Lung (tissue), 11 donors: ENCODE measurements at regions not wholly inside any gene's neighbourhood (a gene's known extent, or its start where the extent isn't known, plus 50 kb on each side); places are given as distances from the start of the nearest gene placed in this dataset.

ENCODE experiments used
- ATAC-seq: fragments of 200-7000 bp; cut with Tn5 transposase; one replicate; pipeline ENCODE4 v1.9.1; 2020; ENCODE audit warnings: moderate number of reproducible peaks; ENCODE audit not compliant: insufficient read depth, low FRiP score
- DNase-seq, 3 donors: peaks; one replicate each; pipeline ENCODE4 v3.0.0-alpha.2; 2013 to 2017
- H3K27ac ChIP-seq, 2 donors: one replicate each; pipeline ENCODE4 v1.5.1; 2013; ENCODE audit warnings: mild to moderate bottlenecking in 2 of 2, moderate library complexity in 2 of 2, control low read depth in 1 of 2, inconsistent platforms in 1 of 2, low read depth in 1 of 2, low read length in 1 of 2
- H3K27me3 ChIP-seq, 3 donors: one replicate each; pipeline ENCODE4 v1.5.1; 2013; ENCODE audit warnings: low read length in 2 of 3; ENCODE audit not compliant: control insufficient read depth in 3 of 3, insufficient read depth in 3 of 3
- H3K36me3 ChIP-seq, 4 donors: one replicate each; pipeline ENCODE4 v1.5.1; 2013; ENCODE audit warnings: low read length in 4 of 4, mild to moderate bottlenecking in 1 of 4, moderate library complexity in 1 of 4; ENCODE audit not compliant: control insufficient read depth in 4 of 4, insufficient read depth in 4 of 4
- H3K4me1 ChIP-seq, 5 donors: one replicate each; pipeline ENCODE4 v1.5.1; 2013; ENCODE audit warnings: low read length in 5 of 5, mild to moderate bottlenecking in 2 of 5, moderate library complexity in 1 of 5; ENCODE audit not compliant: control insufficient read depth in 5 of 5, insufficient read depth in 5 of 5
- H3K4me3 ChIP-seq: one replicate; pipeline ENCODE4 v1.5.1; 2013; ENCODE audit warnings: mild to moderate bottlenecking, control low read depth, moderate library complexity
- H3K9ac ChIP-seq, 2 donors: one replicate each; pipeline ENCODE4 v1.5.1; 2013; ENCODE audit warnings: low read length in 2 of 2, control low read depth in 1 of 2; ENCODE audit not compliant: insufficient read depth in 1 of 2
- H3K9me3 ChIP-seq, 4 donors: one replicate each; pipeline ENCODE4 v1.5.1; 2013; ENCODE audit warnings: low read length in 3 of 4, mild to moderate bottlenecking in 1 of 4, moderate library complexity in 1 of 4; ENCODE audit not compliant: control insufficient read depth in 4 of 4, insufficient read depth in 3 of 4
- CTCF ChIP-seq: IDR thresholded peaks from 2 replicates; pipeline ENCODE4 v1.5.1; 2012; ENCODE audit warnings: mild to moderate bottlenecking; ENCODE audit errors: control extremely low read depth, extremely low read depth
- WGBS, 2 donors: extraction: QIAGEN DNeasy Blood & Tissue Kit; methylation state at CpG; one replicate each; pipeline ENCODE4 v1.1.7; 2013; 5-methylcytosine and 5-hydroxymethylcytosine counted together
- donor health status: control.
- donor health status: control.
- donor health status: Bipolar disorder and iron deficiency.
- donor health status: healthy.
- donor health status: DM: yes; HTN: yes; CAD: no.

- Histone ChIP-seq H3K36me3 (no peaks in the 10 kb centered on the region), H3K27ac (no peak overlapping the region), H3K27me3 (peaks cover 0 to 3% (median 0%) of the 10 kb centered on the region in 3 donors), H3K4me1 (peaks cover 0 to 8% (median 3%) of the 10 kb centered on the region in 5 donors), H3K4me3 (no peak overlapping the region), H3K9ac (no peak overlapping the region), H3K9me3 (peaks cover 0 to 2% (median 0%) of the 10 kb centered on the region in 4 donors)
- WGBS, 2 donors: 26 to 59% methylated on average over 1 of the region's 1 CpG
- TF ChIP-seq CTCF: no peak
- DNase-seq (no peak), ATAC-seq (no peak)
Measured at GRCh38 chr20:22794200-22794599, 209.8 kb upstream of the FOXA2 start.

GRCh38 chr20:22795433-22795832 lies 211.1 kb upstream of the FOXA2 start:
- no peak for TF ChIP-seq CTCF
- H3K27me3 ChIP-seq: peaks cover 0 to 3% (median 0%) of the 10 kb centered on the region in 3 donors
- H3K9me3 ChIP-seq: peaks cover 0 to 2% (median 0%) of the 10 kb centered on the region in 4 donors
- 63 to 64% methylated on average over 5 of the region's 5 CpGs for WGBS, 2 donors
- H3K4me1 ChIP-seq: peaks cover 0 to 10% (median 0%) of the 10 kb centered on the region in 5 donors
- ATAC-seq (no peak), DNase-seq (no peak)
- H3K4me3 ChIP-seq: no peak overlapping the region
- H3K9ac ChIP-seq: no peak overlapping the region
- H3K36me3 ChIP-seq: no peaks in the 10 kb centered on the region
- H3K27ac ChIP-seq: peak overlapping the region in 1 of 2 donors; percentile 35

GRCh38 chr20:22795871-22796270 lies 211.5 kb upstream of the FOXA2 start:
- Histone ChIP-seq H3K27ac (peak overlapping the region in 1 of 2 donors; percentile 35), H3K9me3 (peaks cover 0 to 2% (median 0%) of the 10 kb centered on the region in 4 donors), H3K36me3 (no peaks in the 10 kb centered on the region), H3K4me1 (peaks cover 0 to 10% (median 0%) of the 10 kb centered on the region in 5 donors), H3K9ac (no peak overlapping the region), H3K27me3 (peaks cover 0 to under 1% (median 0%) of the 10 kb centered on the region in 3 donors), H3K4me3 (no peak overlapping the region)
- ATAC-seq (no peak), DNase-seq (peak in 2 of 3 donors; percentile 49 to 60)
- TF ChIP-seq CTCF: no peak
- 52 to 79% methylated on average over 4 of the region's 4 CpGs for WGBS, 2 donors

GRCh38 chr20:22796469-22797077 lies 212.2 kb upstream of the FOXA2 start:
- no peaks in the 10 kb centered on the region for H3K27me3 ChIP-seq
- no peak for ATAC-seq
- 68 to 80% methylated on average over 5 of the region's 5 CpGs for WGBS, 2 donors
- TF ChIP-seq CTCF: no peak
- no peak for DNase-seq
- peak overlapping the region in 1 of 2 donors; percentile 33 for H3K27ac ChIP-seq
- H3K9me3 ChIP-seq: peaks cover 0 to 2% (median 0%) of the 10 kb centered on the region in 4 donors
- H3K9ac ChIP-seq: no peak overlapping the region
- H3K4me3 ChIP-seq: no peak overlapping the region
- H3K4me1 ChIP-seq: peaks cover 0 to 10% (median 4%) of the 10 kb centered on the region in 5 donors
- H3K36me3 ChIP-seq: no peaks in the 10 kb centered on the region
